Ectodermal cell (in vitro differentiated cells): ENCODE measurements at regions not wholly inside any gene's neighbourhood (a gene's known extent, or its start where the extent isn't known, plus 50 kb on each side); places are given as distances from the start of the nearest gene placed in this dataset.
"Not testable (repeated sequence)": the region's sequence is repeated elsewhere in the genome, so short reads cannot be mapped to it uniquely, and the experiment has no call there.

Experiments
- H3K27ac ChIP-seq: 2 replicates; pipeline ENCODE4 v1.7.0; 2013; ENCODE audit warnings: mild to moderate bottlenecking, low read depth, low read length; ENCODE audit not compliant: insufficient read depth, poor library complexity, severe bottlenecking
- H3K27me3 ChIP-seq: 2 replicates; pipeline ENCODE4 v1.7.0; 2013; ENCODE audit warnings: mild to moderate bottlenecking, low read length; ENCODE audit not compliant: insufficient read depth, control insufficient read depth, poor library complexity, severe bottlenecking
- H3K36me3 ChIP-seq: one replicate; pipeline ENCODE4 v1.7.0; 2013; ENCODE audit warnings: low read length; ENCODE audit not compliant: control insufficient read depth, insufficient read depth
- H3K4me1 ChIP-seq: one replicate; pipeline ENCODE4 v1.7.0; 2013; ENCODE audit warnings: low read length; ENCODE audit not compliant: control insufficient read depth, insufficient read depth
- H3K4me3 ChIP-seq: 2 replicates; pipeline ENCODE4 v1.7.0; 2013; ENCODE audit warnings: low read depth, low read length, control low read depth; ENCODE audit not compliant: insufficient read depth
- H3K9me3 ChIP-seq: 2 replicates; pipeline ENCODE4 v1.7.0; 2013; ENCODE audit warnings: mild to moderate bottlenecking, low read length, moderate library complexity; ENCODE audit not compliant: control insufficient read depth
- WGBS, 2 experiments: methylation state at CpG; one replicate each; pipeline ENCODE4 v1.1.7; 2013; ENCODE audit warnings: missing lambda C conversion rate in 2 of 2; 5-methylcytosine and 5-hydroxymethylcytosine counted together

DNA sequence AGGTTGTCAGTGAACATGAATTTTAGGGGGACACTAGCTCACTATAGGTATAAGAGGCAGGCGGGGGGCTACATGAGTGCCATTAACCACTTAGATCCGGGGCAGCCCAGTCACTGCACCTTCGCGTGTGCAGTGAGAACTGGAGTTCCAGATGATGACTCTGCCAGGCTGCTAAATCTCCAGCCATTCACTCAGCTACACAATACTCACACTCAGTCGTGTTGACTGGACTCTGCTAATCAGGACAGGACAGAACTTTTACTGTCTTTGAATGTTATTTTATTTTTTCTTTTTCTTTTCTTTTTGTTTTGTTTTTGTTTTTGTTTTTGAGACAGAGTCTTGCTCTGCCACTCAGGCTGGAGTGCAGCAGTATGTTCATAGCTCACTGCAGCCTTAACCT is 465.6 kb downstream of the AACS start:
- Histone ChIP-seq H3K9me3 (no peaks in the 10 kb centered on the region), H3K27ac (no peak overlapping the region), H3K4me1 (no peaks in the 10 kb centered on the region), H3K36me3 (no peaks in the 10 kb centered on the region), H3K4me3 (no peak overlapping the region), H3K27me3 (no peaks in the 10 kb centered on the region)
- 90 to 95% methylated on average over 5 of the region's 5 CpGs for WGBS, 2 experiments

DNA sequence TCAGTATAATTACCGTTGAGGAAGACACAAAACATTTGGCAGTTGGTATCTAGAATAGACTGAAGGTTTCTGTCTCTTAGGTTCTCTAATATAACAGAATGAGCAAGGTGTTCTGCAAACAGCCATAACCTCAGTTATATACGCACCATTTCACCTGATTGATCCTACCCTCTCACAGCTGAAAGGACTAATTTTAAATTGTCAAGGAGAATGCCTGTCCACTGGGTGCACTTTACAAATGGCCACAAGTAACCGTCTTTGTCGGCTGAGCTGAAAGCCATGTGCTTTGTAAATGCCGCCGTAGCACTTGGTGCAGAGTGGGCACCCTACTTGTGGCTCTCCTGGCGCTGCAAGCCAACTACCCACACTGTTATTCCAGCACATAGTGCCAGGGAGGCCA is 466.3 kb downstream of the AACS start:
- H3K4me1 ChIP-seq: no peaks in the 10 kb centered on the region
- no peak overlapping the region for H3K4me3 ChIP-seq
- no peaks in the 10 kb centered on the region for H3K27me3 ChIP-seq
- WGBS, 2 experiments: 93 to 96% methylated on average over 6 to 7 of the region's 7 CpGs
- H3K27ac ChIP-seq: no peak overlapping the region
- H3K36me3 ChIP-seq: no peaks in the 10 kb centered on the region
- H3K9me3 ChIP-seq: no peaks in the 10 kb centered on the region

DNA sequence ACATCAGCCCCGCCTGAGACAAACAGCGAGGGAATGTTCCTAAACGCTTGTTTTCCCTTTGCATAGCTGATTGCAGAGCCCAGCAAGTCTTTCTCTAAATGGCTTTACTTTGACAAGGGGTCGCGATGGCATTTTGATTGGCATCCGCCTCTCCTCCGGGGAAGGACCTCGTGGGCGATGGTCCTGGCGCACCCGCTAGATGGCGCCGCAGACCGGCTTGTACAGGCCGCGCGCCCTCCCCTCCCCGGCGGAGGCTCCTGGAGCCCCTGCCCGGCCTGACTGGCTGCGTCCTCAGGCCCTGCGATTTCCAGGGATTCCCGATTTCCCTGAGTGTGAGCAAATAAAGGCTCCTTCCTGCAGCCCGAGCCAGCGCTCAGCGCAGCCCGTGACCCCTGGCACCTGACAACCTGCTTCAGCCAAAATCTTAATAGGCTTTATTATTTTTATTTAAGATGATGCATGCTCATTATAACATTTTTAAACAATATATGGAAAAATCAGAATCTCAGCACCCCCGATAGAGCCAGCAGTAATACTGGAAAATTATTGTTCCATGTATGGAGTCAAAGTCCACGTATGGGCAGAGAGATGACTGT is 468.3 kb downstream of the AACS start:
- Histone ChIP-seq H3K36me3 (no peaks in the 10 kb centered on the region), H3K27ac (no peak overlapping the region), H3K4me1 (no peaks in the 10 kb centered on the region), H3K4me3 (no peak overlapping the region), H3K9me3 (no peaks in the 10 kb centered on the region), H3K27me3 (no peaks in the 10 kb centered on the region)
- WGBS, 2 experiments: 8 to 9% methylated on average over 29 of the region's 29 CpGs

DNA sequence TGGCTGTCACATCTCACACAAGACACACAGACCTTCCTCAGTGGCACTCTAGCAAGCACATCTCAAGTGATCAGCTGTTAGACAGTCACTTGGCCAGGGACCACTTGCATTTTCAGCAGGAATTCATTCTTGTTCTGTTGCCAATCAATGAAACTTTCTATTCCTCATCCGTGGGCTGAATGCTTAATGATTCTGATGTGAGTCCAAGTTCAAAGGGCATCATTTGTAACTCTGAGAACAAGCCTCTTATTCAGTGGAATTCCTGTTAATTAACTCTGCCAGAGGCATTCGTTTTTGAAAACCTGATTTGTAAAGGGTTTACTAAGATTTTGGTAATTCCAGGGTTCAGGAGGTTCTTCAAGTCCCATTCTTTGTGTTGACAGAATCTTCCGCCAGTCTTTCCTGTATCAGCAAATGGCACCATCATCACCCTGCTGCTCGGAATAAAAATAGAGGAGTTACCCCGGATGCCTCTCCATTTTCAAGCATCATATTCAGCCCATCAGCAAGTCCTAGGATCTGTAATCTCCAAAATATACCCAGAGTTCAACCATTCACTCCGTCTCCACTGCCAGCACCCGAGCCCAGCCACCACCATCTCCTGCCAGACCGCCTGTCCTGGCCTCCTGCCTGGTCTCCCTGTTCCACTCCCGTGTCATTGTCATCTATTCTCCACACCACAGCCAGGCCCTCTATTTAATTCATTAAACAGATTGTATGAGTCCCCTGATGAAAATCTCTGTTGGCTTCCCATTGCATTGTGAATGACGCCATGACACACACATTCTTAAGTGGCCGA is 473.4 kb downstream of the AACS start:
- no peaks in the 10 kb centered on the region for H3K9me3 ChIP-seq
- WGBS, 2 experiments: 91 to 93% methylated on average over 11 of the region's 11 CpGs
- H3K4me3 ChIP-seq: no peak overlapping the region
- no peaks in the 10 kb centered on the region for H3K36me3 ChIP-seq
- no peak overlapping the region for H3K27ac ChIP-seq
- H3K4me1 ChIP-seq: no peaks in the 10 kb centered on the region
- H3K27me3 ChIP-seq: no peaks in the 10 kb centered on the region

DNA sequence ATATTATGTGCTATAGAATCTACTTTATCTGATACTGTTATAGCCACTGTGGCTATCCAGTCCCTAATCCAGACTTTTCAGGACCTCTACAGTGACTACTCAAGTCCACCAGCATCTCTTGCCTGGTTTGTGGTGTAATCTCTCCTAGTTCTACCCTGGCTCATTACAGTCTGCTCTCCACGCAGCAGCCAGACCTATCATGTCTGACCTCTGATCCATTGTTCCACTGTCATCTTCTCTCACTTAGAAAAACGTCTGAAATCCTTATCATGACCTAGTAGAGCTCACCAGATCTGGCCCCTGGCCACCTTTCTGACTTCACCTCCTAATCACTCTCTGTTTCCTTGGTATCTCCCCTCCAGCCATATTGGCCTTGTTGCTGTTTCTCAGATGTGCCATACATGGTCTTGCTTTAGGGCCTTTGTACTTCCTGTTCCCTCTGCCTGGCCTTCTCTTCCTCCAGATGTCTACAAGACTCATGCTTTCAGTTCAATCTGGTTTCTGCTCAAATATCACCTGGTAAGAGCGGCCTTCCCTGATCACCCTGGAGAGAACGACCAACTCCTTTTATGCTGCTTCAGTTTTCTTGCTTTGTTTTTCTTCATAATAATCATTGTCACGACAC is 475.5 kb downstream of the AACS start:
- no peaks in the 10 kb centered on the region for H3K36me3 ChIP-seq
- WGBS, 2 experiments: 90% methylated on average over 5 of the region's 5 CpGs

DNA sequence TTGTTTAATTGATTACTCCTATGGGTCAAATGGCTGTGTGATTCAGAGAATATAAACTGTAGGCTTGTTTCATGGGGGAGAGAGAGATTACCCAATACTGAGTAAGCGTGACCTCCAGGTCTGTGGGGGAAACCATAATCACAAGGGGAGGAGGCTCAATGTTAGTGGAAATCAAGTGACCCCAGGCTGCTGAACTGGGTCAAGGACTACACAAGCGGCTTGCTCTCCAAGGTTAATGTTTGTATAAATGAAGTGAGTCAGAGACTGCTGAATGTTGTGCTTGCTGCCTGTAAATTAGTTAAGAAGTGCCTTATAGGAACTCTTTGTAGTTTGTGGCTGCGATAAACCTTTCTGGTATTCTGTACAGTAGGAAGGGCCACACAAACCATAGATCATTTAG is 479.7 kb downstream of the AACS start:
- 93 to 94% methylated on average over 3 of the region's 3 CpGs for WGBS, 2 experiments
- Histone ChIP-seq H3K9me3 (no peaks in the 10 kb centered on the region), H3K27ac (no peak overlapping the region), H3K27me3 (no peaks in the 10 kb centered on the region), H3K4me3 (no peak overlapping the region), H3K36me3 (no peaks in the 10 kb centered on the region), H3K4me1 (no peaks in the 10 kb centered on the region)

More for the DNA sequence above, 475.5 kb downstream of the AACS start:
- H3K4me1 ChIP-seq: no peaks in the 10 kb centered on the region
- no peak overlapping the region for H3K4me3 ChIP-seq
- H3K27me3 ChIP-seq: no peaks in the 10 kb centered on the region
- no peak overlapping the region for H3K27ac ChIP-seq
- no peaks in the 10 kb centered on the region for H3K9me3 ChIP-seq

DNA sequence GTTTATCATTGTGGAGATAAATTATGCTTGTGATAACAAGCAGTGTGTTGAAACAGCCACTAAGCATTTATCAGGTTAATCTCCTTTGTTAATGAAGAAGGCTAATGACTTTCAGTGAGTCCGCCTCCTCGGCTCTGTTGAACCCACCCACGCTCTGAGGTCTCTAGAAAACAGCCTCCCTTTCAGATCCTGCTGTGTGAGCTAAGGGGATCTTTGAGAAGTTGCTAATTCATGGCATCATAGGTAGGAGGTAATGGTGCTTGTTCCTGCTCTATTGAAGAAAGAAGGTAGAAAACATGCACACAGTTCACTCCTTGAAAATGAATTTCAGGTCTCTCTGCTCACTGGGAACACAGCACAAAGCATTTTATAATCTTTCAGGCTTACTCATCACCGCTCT is 483.9 kb downstream of the AACS start:
- H3K4me3 ChIP-seq: no peak overlapping the region
- H3K27me3 ChIP-seq: no peaks in the 10 kb centered on the region
- H3K4me1 ChIP-seq: no peaks in the 10 kb centered on the region
- no peak overlapping the region for H3K27ac ChIP-seq
- no peaks in the 10 kb centered on the region for H3K9me3 ChIP-seq
- WGBS, 2 experiments: 73 to 83% methylated on average over 4 of the region's 4 CpGs
- no peaks in the 10 kb centered on the region for H3K36me3 ChIP-seq

DNA sequence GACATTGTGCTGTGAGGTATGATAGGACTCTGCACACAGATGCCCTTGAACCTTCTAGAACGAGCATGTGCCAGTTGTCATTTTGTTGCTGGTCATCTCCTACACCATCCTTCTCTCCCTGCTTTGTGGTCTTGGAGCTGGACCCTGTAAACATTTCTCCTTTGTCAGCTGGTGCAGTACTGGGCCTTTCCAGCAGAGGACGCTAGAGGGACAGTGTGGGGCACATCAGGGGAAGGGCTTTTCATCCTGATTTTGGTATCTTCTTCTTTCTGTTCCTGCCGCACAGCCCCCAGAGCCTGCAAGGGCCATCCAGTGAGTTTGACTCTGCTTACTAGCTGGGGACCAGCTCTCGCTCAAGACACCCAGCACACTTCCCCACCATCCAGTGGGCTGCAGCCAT is 484.6 kb downstream of the AACS start:
- Histone ChIP-seq H3K27ac (no peak overlapping the region), H3K27me3 (no peaks in the 10 kb centered on the region), H3K4me3 (no peak overlapping the region), H3K9me3 (no peaks in the 10 kb centered on the region), H3K36me3 (no peaks in the 10 kb centered on the region), H3K4me1 (no peaks in the 10 kb centered on the region)
- 77 to 79% methylated on average over 4 of the region's 4 CpGs for WGBS, 2 experiments

DNA sequence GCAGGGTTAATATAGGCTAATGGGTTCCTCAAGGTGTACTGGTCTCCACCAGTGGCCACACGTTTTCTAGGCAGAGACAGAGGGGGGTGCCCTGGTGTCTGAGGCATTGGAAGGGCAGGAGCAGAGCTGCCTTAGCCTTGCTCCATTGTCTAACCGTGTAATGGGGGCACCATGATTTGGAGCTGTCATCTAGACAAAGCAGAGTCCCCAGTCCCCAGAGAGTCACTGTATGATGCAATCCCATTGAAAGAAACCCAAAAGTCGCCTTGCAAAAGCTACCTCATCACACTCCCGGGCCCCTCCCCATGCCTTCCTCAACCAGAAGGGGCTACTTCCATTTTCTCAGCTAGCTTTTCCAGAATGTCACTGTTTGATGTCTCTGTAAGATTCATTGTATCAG is 487.1 kb downstream of the AACS start:
- Histone ChIP-seq H3K4me1 (no peaks in the 10 kb centered on the region), H3K36me3 (no peaks in the 10 kb centered on the region), H3K9me3 (no peaks in the 10 kb centered on the region), H3K4me3 (no peak overlapping the region), H3K27me3 (no peaks in the 10 kb centered on the region), H3K27ac (no peak overlapping the region)
- WGBS, 2 experiments: 84% methylated on average over 4 of the region's 4 CpGs

DNA sequence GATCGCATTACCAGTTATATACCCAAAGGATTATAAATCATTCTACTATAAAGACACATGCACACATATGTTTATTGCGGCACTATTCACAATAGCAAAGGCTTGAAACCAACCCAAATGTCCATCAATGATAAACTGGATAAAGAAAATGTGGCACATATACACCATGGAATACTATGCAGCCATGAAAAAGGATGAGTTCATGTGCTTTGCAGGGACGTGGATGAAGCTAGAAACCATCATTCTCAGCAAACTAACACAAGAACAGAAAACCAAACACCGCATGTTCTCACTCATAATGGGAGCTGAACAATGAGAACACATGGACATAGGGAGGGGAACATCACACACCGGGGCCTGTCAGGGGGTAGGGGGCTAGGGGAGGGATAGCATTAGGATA is 495.8 kb downstream of the AACS start:
- H3K9me3 ChIP-seq, H3K36me3 ChIP-seq, H3K27me3 ChIP-seq, H3K27ac ChIP-seq, H3K4me1 ChIP-seq, H3K4me3 ChIP-seq: not testable (repeated sequence)
- WGBS, 2 experiments: 90 to 100% methylated on average over 3 of the region's 5 CpGs
